Smooth muscle cell (in vitro differentiated cells): ENCODE measurements at regions not wholly inside any gene's neighbourhood (a gene's known extent, or its start where the extent isn't known, plus 50 kb on each side); places are given as distances from the start of the nearest gene placed in this dataset.
A peak's percentile ranks its signal among the peaks of the same experiment; 100 is the strongest.

Experiments used
- DNase-seq: peaks from one replicate; lab custom pipeline; 2025; ENCODE audit not compliant: unreplicated experiment; lab: John Stamatoyannopoulos, UW
- H2AFZ ChIP-seq: fragments of 200-600 bp; sonication (generic); 2 replicates; pipeline ENCODE4 v1.6.0; 2016; ENCODE audit warnings: antibody characterized with exemption, low read depth, mild to moderate bottlenecking
- H3F3A ChIP-seq: fragments of 200-600 bp; sonication (generic); 2 replicates; pipeline ENCODE4 v1.6.0; 2017; ENCODE audit warnings: antibody characterized with exemption, low read depth
- H3K27ac ChIP-seq: fragments of 200-600 bp; sonication (generic); 2 replicates; pipeline ENCODE4 v1.5.1; 2016; ENCODE audit warnings: low read depth, mild to moderate bottlenecking
- H3K27me3 ChIP-seq: fragments of 200-600 bp; sonication (generic); 2 replicates; pipeline ENCODE4 v1.6.1; 2016; ENCODE audit warnings: low read depth, mild to moderate bottlenecking
- H3K36me3 ChIP-seq: fragments of 200-600 bp; sonication (generic); 2 replicates; pipeline ENCODE4 v1.5.1; 2016; ENCODE audit warnings: low read depth
- H3K4me1 ChIP-seq: fragments of 200-600 bp; sonication (generic); 2 replicates; pipeline ENCODE4 v1.5.1; 2016; ENCODE audit warnings: low read depth
- H3K4me2 ChIP-seq: fragments of 200-600 bp; sonication (generic); 2 replicates; pipeline ENCODE4 v1.6.0; 2016; ENCODE audit warnings: mild to moderate bottlenecking
- H3K4me3 ChIP-seq: fragments of 200-600 bp; sonication (generic); 2 replicates; pipeline ENCODE4 v1.5.1; 2016; ENCODE audit warnings: mild to moderate bottlenecking
- H3K79me2 ChIP-seq: fragments of 200-600 bp; sonication (generic); 2 replicates; pipeline ENCODE4 v1.6.0; 2016; ENCODE audit warnings: low read depth, mild to moderate bottlenecking
- H3K9ac ChIP-seq: fragments of 200-600 bp; sonication (generic); 2 replicates; pipeline ENCODE4 v1.6.0; 2016; ENCODE audit warnings: low read depth
- H3K9me3 ChIP-seq: fragments of 200-600 bp; sonication (generic); replicated peaks from 2 replicates; pipeline ENCODE4 v1.5.1; 2016; ENCODE audit warnings: low read depth
- H4K20me1 ChIP-seq: fragments of 200-600 bp; sonication (generic); 2 replicates; pipeline ENCODE4 v1.6.0; 2016; ENCODE audit warnings: low read depth
- WGBS: methylation state at CpG from one replicate; pipeline ENCODE4 v1.1.7; 2016; ENCODE audit warnings: low lambda C conversion rate; 5-methylcytosine and 5-hydroxymethylcytosine counted together
- TF ChIP-seq, protein P1 (sequence below): fragments of 200-600 bp; sonication (generic); IDR thresholded peaks from 2 replicates; pipeline ENCODE4 v1.5.1; 2017; ENCODE audit warnings: borderline replicate concordance, mild to moderate bottlenecking, antibody characterized with exemption; ENCODE audit not compliant: insufficient read depth, poor library complexity, severe bottlenecking

DNA sequence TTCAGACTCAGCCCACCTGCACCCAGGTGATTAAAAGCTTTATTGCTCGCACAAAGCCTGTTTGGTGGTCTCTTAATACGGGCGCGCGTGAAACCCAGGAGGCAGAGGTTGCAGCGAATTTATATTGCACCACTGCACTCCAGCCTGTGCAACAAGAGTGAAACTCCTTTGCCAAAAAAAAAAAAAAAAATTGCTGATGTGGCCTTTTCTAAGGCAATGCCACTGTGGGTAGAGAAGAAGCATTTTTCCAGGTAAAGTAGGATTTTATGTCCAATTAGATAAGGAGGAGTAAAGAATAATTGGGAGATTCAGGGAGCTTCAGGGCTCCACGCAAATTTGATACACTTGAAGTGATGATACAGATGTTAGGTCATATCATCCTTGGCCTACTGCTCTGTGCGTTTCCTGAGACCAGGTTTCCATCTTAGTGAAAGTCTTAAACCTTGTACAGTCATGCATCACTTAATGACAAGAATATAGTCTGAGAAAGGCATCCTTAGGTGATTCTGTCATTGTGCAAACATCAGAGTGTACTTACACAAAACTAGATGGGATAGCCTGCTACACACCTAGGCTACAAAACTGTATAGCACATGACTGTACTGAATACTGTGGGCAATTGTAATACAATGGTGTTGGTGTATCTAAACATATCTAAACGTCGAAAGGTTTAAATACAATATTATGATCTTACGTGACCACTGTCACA is 150.9 kb downstream of the SPRY2 start:
- Histone ChIP-seq H3K36me3 (no peaks in the 10 kb centered on the region), H3K27ac (no peak overlapping the region), H3K79me2 (no peaks in the 10 kb centered on the region), H2AFZ (no peak overlapping the region), H3K4me3 (no peak overlapping the region), H3K4me1 (no peaks in the 10 kb centered on the region), H3K9me3 (no peaks in the 10 kb centered on the region), H4K20me1 (no peaks in the 10 kb centered on the region), H3F3A (no peaks in the 10 kb centered on the region), H3K4me2 (no peak overlapping the region), H3K27me3 (no peaks in the 10 kb centered on the region), H3K9ac (no peak overlapping the region)
- no peak for DNase-seq
- TF ChIP-seq, protein P1, sequence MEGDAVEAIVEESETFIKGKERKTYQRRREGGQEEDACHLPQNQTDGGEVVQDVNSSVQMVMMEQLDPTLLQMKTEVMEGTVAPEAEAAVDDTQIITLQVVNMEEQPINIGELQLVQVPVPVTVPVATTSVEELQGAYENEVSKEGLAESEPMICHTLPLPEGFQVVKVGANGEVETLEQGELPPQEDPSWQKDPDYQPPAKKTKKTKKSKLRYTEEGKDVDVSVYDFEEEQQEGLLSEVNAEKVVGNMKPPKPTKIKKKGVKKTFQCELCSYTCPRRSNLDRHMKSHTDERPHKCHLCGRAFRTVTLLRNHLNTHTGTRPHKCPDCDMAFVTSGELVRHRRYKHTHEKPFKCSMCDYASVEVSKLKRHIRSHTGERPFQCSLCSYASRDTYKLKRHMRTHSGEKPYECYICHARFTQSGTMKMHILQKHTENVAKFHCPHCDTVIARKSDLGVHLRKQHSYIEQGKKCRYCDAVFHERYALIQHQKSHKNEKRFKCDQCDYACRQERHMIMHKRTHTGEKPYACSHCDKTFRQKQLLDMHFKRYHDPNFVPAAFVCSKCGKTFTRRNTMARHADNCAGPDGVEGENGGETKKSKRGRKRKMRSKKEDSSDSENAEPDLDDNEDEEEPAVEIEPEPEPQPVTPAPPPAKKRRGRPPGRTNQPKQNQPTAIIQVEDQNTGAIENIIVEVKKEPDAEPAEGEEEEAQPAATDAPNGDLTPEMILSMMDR, result no peak
- WGBS, result 96% methylated on average over 11 of the region's 11 CpGs

DNA sequence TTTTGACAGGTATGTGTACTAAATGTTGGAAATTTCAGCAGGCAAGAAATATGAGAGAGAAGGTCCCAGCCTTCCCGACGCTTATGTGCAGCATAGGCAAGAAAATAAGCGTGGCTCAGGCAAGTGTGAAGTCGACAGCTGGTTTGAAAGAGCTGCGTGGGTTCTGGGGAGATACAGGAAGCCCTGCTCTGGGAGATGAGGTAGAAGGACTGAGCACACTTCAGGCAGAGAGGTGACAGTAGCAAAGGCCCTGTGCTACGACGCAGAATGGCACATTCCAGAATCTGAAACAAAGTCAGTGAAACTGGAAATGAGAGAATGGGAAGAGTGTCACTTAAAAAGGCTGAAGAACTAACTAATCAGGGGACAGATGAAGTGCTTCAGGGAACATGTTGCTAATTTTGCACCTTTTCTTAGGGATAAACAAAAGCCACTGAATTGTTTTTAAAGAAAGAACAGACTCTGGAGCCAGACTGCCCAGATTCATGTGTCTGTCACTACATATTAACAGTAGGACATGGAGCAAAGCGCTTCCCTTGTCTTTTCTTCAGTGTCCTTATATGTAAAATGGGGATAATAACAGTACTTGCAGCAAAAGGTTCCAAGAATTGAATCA is 160.1 kb downstream of the SPRY2 start:
- Histone ChIP-seq H3K9me3 (no peaks in the 10 kb centered on the region), H3K27ac (no peak overlapping the region), H3K4me1 (no peaks in the 10 kb centered on the region), H3K4me3 (no peak overlapping the region), H4K20me1 (no peaks in the 10 kb centered on the region), H3K36me3 (no peaks in the 10 kb centered on the region), H3K27me3 (no peaks in the 10 kb centered on the region), H2AFZ (peak overlapping the region; percentile 85), H3K79me2 (no peaks in the 10 kb centered on the region), H3K4me2 (no peak overlapping the region), H3F3A (no peaks in the 10 kb centered on the region), H3K9ac (no peak overlapping the region)
- TF ChIP-seq, protein P1, result no peak
- WGBS, result 75% methylated on average over 8 of the region's 8 CpGs
- DNase-seq, result no peak

DNA sequence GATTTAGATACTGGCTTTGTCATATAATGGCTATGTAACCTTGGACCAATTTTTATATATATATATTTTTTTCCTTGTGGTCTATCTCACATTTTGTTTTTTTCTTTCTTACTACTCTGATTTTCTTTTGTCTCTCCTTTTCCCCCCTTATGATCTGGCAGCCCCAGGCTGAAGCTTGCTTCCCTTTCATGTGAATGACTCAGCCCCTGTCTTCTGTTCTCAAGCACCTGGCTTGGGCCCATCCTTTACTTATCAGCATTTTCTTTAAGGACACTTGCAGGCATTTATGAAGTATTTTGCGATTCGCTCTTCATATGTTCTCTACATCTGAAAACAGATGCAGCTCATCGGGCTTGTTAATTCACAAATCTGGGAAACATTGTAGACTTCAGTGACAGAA is 163.6 kb downstream of the SPRY2 start:
- Histone ChIP-seq H3F3A (no peaks in the 10 kb centered on the region), H4K20me1 (no peaks in the 10 kb centered on the region), H3K27me3 (no peaks in the 10 kb centered on the region), H3K9ac (no peak overlapping the region), H3K4me3 (no peak overlapping the region), H3K9me3 (no peaks in the 10 kb centered on the region), H3K79me2 (no peaks in the 10 kb centered on the region), H2AFZ (no peak overlapping the region), H3K27ac (no peak overlapping the region), H3K36me3 (no peaks in the 10 kb centered on the region), H3K4me2 (no peak overlapping the region), H3K4me1 (no peaks in the 10 kb centered on the region)
- 63% methylated on average over 3 of the region's 3 CpGs for WGBS
- TF ChIP-seq, protein P1, result no peak
- no peak for DNase-seq

DNA sequence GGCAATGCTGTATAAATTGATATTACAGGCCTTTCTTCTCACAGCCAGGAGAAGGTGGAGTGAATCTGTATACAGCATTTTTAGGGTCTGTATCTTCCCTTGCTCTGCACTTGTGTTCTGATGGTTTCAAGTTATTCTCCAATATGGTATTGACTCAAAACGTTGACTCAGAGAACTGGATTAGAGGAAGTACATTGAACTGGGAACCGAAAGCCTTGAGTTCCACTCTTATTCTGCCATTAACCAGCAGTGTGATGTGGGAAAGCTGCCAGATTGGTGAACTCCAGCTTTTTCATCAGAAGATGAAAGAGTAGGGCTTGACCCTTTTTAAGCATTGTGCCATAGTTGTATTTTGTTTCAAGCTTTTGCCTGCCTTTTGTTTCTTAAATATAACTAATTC is 167.7 kb downstream of the SPRY2 start:
- 67% methylated on average over 2 of the region's 2 CpGs for WGBS
- TF ChIP-seq, protein P1, result no peak
- Histone ChIP-seq H2AFZ (no peak overlapping the region), H3K27ac (no peak overlapping the region), H3K4me1 (peaks cover 7% of the 10 kb centered on the region), H3K9me3 (no peaks in the 10 kb centered on the region), H3K79me2 (no peaks in the 10 kb centered on the region), H3K27me3 (no peaks in the 10 kb centered on the region), H4K20me1 (no peaks in the 10 kb centered on the region), H3K36me3 (no peaks in the 10 kb centered on the region), H3K9ac (no peak overlapping the region), H3K4me3 (no peak overlapping the region), H3F3A (no peaks in the 10 kb centered on the region), H3K4me2 (no peak overlapping the region)
- no peak for DNase-seq
